ENCODE measurements at regions not wholly inside any gene's neighbourhood (a gene's known extent, or its start where the extent isn't known, plus 50 kb on each side); places are given as distances from the start of the nearest gene placed in this dataset.

GRCh38 chr9:99282406-99282805 lies 60.3 kb downstream of the SEC61B start:
- Histone ChIP-seq H3K27ac (no peak overlapping the region), H3K4me2 (no peak overlapping the region), H3K4me3 (no peak overlapping the region), H3K9me3 (no peaks in the 10 kb centered on the region), H3K4me1 (no peaks in the 10 kb centered on the region)
- POLR2A ChIA-PET, result no interaction called here
- DNase-seq (ENCODE audit: low read depth in 1 of 2, low spot score in 1 of 2) (no peak), ATAC-seq (no peak), FAIRE-seq (no peak)
- WGBS (ENCODE audit: missing lambda C conversion rate), result 29% methylated on average over 2 of the region's 2 CpGs
- no peak for TF ChIP-seq EP300 (IDR thresholded peaks at IDR 0.05)
- TF ChIP-seq POLR2A (IDR thresholded peaks at IDR 0.05; ENCODE audit: low read length), result no peak
- no peak for TF ChIP-seq HES2 (IDR thresholded peaks at IDR 0.05)
- TF ChIP-seq HEYL (CRISPR knock-in tag; IDR thresholded peaks at IDR 0.05), result no peak
- TF ChIP-seq ATOH8 (CRISPR knock-in tag; IDR thresholded peaks at IDR 0.05; ENCODE audit: low read depth), result no peak
- TF ChIP-seq NFE2L2 (conservative IDR thresholded peaks at IDR 0.05; ENCODE audit: low read length), result no peak
- no peak for TF ChIP-seq MAZ (IDR thresholded peaks at IDR 0.05; ENCODE audit: borderline replicate concordance, low read depth, low read length)
- TF ChIP-seq FOSL2 (IDR thresholded peaks at IDR 0.05), result no peak
- TF ChIP-seq FOSL2 (CRISPR knock-in tag; IDR thresholded peaks at IDR 0.05), result no peak
- TF ChIP-seq KDM5A (IDR thresholded peaks at IDR 0.05), result no peak
- no peak for TF ChIP-seq ZFP36 (IDR thresholded peaks at IDR 0.05; ENCODE audit: borderline replicate concordance, partially characterized antibody)
- TF ChIP-seq RARB (CRISPR knock-in tag; IDR thresholded peaks at IDR 0.05), result no peak
- TF ChIP-seq JUNB (IDR thresholded peaks at IDR 0.05), result no peak
- TF ChIP-seq ZC3H11A (IDR thresholded peaks at IDR 0.05), result no peak
- CTCF ChIA-PET, result no interaction called here

- ATAC-seq (no peak), FAIRE-seq (no peak), DNase-seq (ENCODE audit: low read depth in 1 of 2, low spot score in 1 of 2) (no peak)
- no peak for TF ChIP-seq ESRRA (IDR thresholded peaks at IDR 0.05; ENCODE audit: borderline replicate concordance, low read length)
- no peak for TF ChIP-seq BHLHE40 (IDR thresholded peaks at IDR 0.05; ENCODE audit: low read depth, low read length)
- TF ChIP-seq SMC3 (IDR thresholded peaks at IDR 0.05), result no peak
- TF ChIP-seq TP53 (CRISPR knock-in tag; IDR thresholded peaks at IDR 0.05), result no peak
- TF ChIP-seq REST (IDR thresholded peaks at IDR 0.05), result no peak
- TF ChIP-seq CEBPB (IDR thresholded peaks at IDR 0.05), result no peak
- no peak for TF ChIP-seq JUN (IDR thresholded peaks at IDR 0.05)
- TF ChIP-seq RNF2 (IDR thresholded peaks at IDR 0.05; ENCODE audit: borderline replicate concordance, low read depth), result no peak
- H3K9me3 ChIP-seq, result no peaks in the 10 kb centered on the region
- H3K4me1 ChIP-seq, result no peaks in the 10 kb centered on the region
- 57% methylated on average over 6 of the region's 6 CpGs for WGBS (ENCODE audit: missing lambda C conversion rate)
- H3K4me2 ChIP-seq, result no peak overlapping the region
- CTCF ChIA-PET, result interaction anchor here (1.3 kb wide), 1 partner anchor 18 kb away, joined by 3 read pairs; no protein-coding TSS in a partner anchor
- H3K27ac ChIP-seq, result no peak overlapping the region
- POLR2A ChIA-PET, result no interaction called here
- H3K4me3 ChIP-seq, result no peak overlapping the region
Measured at GRCh38 chr9:99285965-99286364, 63.9 kb downstream of the SEC61B start.

- ChIA-PET CTCF (interaction anchor here (0.9 to 1.3 kb wide), 2 partner anchors 18 to 53 kb away, joined by 3 read pairs; no protein-coding TSS in a partner anchor), POLR2A (no interaction called here)
- TF ChIP-seq KDM1A (IDR thresholded peaks at IDR 0.05; ENCODE audit: low read depth) (no peak), E2F6 (IDR thresholded peaks at IDR 0.05; ENCODE audit: borderline replicate concordance, low read depth) (no peak), FOXS1 (CRISPR knock-in tag; IDR thresholded peaks at IDR 0.05) (no peak), CBX8 (IDR thresholded peaks at IDR 0.05) (no peak), CHD2 (IDR thresholded peaks at IDR 0.05; ENCODE audit: low read length, partially characterized antibody) (no peak), FOSL2 (IDR thresholded peaks at IDR 0.05) (no peak), FOSL2 (CRISPR knock-in tag; IDR thresholded peaks at IDR 0.05) (no peak), ZNF302 (CRISPR knock-in tag; IDR thresholded peaks at IDR 0.05) (no peak), MAX (IDR thresholded peaks at IDR 0.05) (no peak), GATA3 (IDR thresholded peaks at IDR 0.05; ENCODE audit: borderline replicate concordance) (no peak), MYC (IDR thresholded peaks at IDR 0.05; ENCODE audit: borderline replicate concordance, low read length) (no peak), HOXB5 (CRISPR knock-in tag; IDR thresholded peaks at IDR 0.05) (no peak)
- no peaks in the 10 kb centered on the region for H3K9me3 ChIP-seq
- H3K4me1 ChIP-seq, result no peaks in the 10 kb centered on the region
- no peak overlapping the region for H3K27ac ChIP-seq
- no peak for FAIRE-seq
- 68% methylated on average over 3 of the region's 3 CpGs for WGBS (ENCODE audit: missing lambda C conversion rate)
- H3K4me3 ChIP-seq, result no peak overlapping the region
- no peak for DNase-seq (ENCODE audit: low read depth in 1 of 2, low spot score in 1 of 2)
- H3K4me2 ChIP-seq, result no peak overlapping the region
- no peak for ATAC-seq
Measured at GRCh38 chr9:99286536-99286935, 64.5 kb downstream of the SEC61B start.
